Epithelial cell of proximal tubule (primary cell): ENCODE measurements at regions not wholly inside any gene's neighbourhood (a gene's known extent, or its start where the extent isn't known, plus 50 kb on each side); places are given as distances from the start of the nearest gene placed in this dataset.
"Not testable (repeated sequence)": the region's sequence is repeated elsewhere in the genome, so short reads cannot be mapped to it uniquely, and the experiment has no call there.

Experiments
- DNase-seq: peaks from one replicate; pipeline ENCODE4 v3.0.0-alpha.2; 2011; ENCODE audit warnings: low read depth
- H3K4me3 ChIP-seq: 2 replicates; pipeline ENCODE4 v1.5.1; 2011; ENCODE audit warnings: low read depth, mild to moderate bottlenecking, low read length
- TF ChIP-seq, protein P1 (sequence below): conservative IDR thresholded peaks from 2 replicates; pipeline ENCODE4 v1.5.1; 2012; ENCODE audit warnings: low read depth, mild to moderate bottlenecking, low read length

DNA sequence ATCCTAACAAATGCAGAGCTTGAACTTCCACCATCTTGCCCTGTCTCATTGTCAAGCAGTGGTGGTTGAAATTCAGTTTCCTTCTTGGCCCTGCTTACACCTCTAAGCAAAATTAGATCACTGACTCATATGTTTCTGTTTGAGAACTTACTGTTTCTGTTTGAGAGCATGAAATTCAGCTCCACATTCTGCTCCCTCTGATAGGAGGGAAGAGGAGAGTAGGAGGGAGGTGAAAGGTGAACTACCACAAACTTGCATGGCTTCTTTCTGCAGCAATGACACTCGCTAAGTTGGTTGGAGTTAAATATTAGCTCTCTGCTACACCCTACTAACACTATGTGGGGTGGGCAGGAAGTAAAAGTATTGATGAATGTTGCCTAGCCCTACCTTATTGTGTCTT, 117.8 kb upstream of the EDA2R start:
- TF ChIP-seq, protein P1, sequence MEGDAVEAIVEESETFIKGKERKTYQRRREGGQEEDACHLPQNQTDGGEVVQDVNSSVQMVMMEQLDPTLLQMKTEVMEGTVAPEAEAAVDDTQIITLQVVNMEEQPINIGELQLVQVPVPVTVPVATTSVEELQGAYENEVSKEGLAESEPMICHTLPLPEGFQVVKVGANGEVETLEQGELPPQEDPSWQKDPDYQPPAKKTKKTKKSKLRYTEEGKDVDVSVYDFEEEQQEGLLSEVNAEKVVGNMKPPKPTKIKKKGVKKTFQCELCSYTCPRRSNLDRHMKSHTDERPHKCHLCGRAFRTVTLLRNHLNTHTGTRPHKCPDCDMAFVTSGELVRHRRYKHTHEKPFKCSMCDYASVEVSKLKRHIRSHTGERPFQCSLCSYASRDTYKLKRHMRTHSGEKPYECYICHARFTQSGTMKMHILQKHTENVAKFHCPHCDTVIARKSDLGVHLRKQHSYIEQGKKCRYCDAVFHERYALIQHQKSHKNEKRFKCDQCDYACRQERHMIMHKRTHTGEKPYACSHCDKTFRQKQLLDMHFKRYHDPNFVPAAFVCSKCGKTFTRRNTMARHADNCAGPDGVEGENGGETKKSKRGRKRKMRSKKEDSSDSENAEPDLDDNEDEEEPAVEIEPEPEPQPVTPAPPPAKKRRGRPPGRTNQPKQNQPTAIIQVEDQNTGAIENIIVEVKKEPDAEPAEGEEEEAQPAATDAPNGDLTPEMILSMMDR, result no peak
- no peak overlapping the region for H3K4me3 ChIP-seq
- DNase-seq, result no peak

DNA sequence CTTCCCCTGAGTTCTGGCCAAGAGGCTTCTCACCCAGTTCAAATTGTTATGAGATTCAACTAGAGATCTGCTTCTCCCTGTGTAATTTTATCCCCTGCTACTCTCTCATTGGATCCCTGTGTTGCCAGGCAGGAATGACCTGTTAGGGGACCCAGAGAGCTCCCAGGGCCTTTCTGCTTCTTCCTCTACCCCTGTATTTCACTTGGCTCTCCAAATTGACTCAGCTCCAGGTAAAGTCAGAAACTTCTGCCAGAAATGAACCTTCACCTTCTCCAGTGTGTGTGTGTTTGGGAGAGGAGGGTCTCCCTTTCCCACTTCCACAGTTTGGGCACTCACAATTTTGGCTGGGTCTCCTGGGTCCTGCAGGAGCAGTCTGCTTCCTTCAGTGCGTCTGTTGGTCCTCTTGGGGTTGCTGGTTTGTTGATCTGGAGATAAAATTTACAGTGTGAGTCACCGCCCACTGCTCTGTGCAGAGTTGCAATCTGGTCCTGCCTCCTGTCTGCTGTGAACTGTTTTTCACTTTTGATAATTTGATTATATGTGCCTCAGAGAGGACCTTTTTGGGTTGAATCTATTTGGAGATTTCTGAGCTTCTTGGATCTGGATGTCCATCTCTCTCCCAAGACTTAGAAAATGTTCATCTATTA, 112.4 kb upstream of the EDA2R start:
- DNase-seq, result no peak
- TF ChIP-seq, protein P1, result no peak
- no peak overlapping the region for H3K4me3 ChIP-seq

GRCh38 chrX:66744519-66744918, 105.6 kb upstream of the EDA2R start:
- H3K4me3 ChIP-seq, DNase-seq: not testable (repeated sequence)

- H3K4me3 ChIP-seq, result no peak overlapping the region
- no peak for DNase-seq
- TF ChIP-seq, protein P1, result peak; percentile 48
Measured at GRCh38 chrX:66731398-66731797, 92.5 kb upstream of the EDA2R start.

- TF ChIP-seq, protein P1, result peak; percentile 59
- no peak for DNase-seq
- H3K4me3 ChIP-seq, result peak overlapping the region; percentile 61
Measured at GRCh38 chrX:66728818-66729271, 90.0 kb upstream of the EDA2R start.

DNA sequence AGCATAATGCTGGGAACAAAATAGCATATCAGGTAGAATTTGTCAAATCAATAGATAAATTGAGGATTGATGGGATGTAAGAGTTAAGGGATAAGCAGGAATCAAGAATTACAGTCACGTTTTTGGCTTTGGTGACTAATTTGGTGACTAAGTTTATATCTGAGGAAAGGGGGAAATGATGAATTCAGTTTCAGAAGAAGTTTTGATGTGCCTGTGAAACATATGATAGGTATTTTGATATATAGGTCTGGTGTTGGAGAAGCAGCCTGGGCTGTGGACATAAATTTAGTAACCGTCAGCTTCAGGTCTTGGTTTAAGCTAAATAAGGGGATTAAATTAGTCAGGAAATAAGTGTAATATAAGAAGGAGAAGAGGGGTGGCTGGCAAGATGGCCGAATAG, 79.0 kb upstream of the EDA2R start:
- H3K4me3 ChIP-seq, result no peak overlapping the region
- no peak for DNase-seq
- TF ChIP-seq, protein P1, result no peak

DNA sequence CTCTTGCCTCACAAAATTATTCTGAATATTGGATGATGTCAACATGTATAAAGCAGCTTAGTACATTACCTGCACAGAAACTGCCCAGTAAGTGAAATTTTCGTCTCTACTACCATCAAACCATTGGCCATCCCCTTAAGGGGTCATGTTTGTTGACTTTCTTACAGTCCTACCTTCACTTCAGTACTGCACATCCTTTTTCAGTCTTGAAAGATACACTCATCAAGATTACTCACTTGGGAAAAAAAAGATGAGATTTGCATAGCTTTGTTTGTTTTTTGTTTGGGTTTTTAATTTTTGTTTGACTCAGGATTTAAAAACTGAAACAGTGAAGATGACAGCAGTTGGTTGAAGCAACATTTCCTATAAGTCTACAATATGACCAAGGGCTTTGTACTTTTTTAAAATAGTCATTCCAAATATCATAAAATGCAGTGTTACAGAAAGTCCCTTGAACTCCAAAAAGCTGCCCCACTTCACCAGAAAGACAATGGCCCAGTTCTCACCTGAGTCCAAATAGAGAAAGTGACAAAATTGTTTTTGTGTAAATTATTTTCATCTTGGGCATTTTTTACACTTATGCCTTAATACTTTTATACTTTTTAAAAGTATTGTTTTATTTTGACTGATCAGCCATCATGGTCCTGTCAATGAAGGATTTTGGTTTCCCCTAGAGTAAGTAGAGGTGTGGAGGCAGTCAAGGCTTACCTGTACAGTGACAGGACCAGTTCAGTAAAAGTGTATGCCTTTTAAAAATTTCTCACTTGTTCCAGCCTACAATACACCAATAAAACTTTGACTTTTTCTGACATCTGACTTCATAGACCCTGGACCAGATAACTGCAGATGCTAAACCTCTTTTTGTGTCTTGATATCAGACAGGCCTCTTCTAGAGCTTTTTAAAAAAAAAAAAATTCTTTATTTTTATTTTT, 59.7 kb upstream of the EDA2R start:
- no peak overlapping the region for H3K4me3 ChIP-seq

DNA sequence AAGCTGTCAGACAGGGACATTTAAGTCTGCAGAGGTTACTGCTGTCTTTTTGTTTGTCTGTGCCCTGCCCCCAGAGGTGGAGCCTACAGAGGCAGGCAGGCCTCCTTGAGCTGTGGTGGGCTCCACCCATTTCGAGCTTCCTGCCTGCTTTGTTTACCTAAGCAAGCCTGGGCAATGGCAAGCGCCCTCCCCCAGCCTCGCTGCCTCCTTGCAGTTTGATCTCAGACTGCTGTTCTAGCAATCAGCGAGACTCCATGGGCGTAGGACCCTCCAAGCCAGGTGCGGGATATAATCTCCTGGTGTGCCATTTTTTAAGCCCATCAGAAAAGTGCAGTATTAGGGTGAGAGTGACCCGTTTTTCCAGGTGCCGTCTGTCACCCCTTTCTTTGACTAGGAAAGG, 53.6 kb upstream of the EDA2R start:
- not testable (repeated sequence) for DNase-seq, H3K4me3 ChIP-seq

More for the DNA sequence above, 59.7 kb upstream of the EDA2R start:
- TF ChIP-seq, protein P1, result no peak
- no peak for DNase-seq
